ENCODE measurements at regions not wholly inside any gene's neighbourhood (a gene's known extent, or its start where the extent isn't known, plus 50 kb on each side); places are given as distances from the start of the nearest gene placed in this dataset.

DNA sequence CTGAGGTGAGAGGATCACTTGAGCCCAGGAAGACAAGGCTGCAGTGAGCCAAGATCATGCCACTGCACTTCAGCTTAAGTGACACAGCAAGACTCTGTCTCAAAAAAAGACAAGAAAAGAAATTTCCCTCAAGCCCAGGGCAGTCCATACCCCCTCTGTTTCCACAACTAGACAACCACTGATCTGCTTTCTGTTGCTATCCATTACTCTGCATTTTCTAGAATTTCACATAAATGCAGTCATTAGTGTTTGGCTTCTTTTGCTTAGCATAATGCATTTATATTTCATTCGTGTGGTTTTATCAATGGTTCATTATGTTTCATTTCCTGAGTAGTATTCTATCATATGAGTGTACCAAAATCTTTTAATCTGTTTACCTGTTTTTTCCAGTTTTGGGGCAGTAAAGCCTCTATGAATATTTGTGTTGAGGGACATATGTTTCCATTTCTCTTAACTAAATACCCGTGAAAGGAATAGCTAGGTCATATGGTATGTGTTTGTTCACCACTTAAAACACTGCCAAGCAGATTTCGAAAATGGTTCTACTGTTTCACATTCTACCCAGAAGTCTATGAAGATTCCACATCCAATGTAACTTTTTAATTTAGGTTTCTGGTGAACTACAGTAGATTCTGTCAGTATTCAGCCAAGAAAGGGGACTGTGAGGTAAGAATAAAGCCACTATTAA is 271.8 kb downstream of the ZNF608 start:
- no peak for DNase-seq
- Histone ChIP-seq H3K27ac (no peak overlapping the region), H3K4me1 (peaks cover 0 to 7% (median 3%) of the 10 kb centered on the region in 4 donors), H3K27me3 (no peaks in the 10 kb centered on the region), H3K4me3 (no peak overlapping the region), H3K9me3 (no peaks in the 10 kb centered on the region), H3K36me3 (no peaks in the 10 kb centered on the region)
- intact Hi-C loops (cut with DNase I), result no loop called here
- 59% methylated on average over 3 of the region's 3 CpGs for WGBS (ENCODE audit: insufficient coverage, low coverage, low lambda C conversion rate, missing lambda C conversion rate)
- no peak for TF ChIP-seq POLR2A (IDR thresholded peaks at IDR 0.05)
- TF ChIP-seq, protein P1, sequence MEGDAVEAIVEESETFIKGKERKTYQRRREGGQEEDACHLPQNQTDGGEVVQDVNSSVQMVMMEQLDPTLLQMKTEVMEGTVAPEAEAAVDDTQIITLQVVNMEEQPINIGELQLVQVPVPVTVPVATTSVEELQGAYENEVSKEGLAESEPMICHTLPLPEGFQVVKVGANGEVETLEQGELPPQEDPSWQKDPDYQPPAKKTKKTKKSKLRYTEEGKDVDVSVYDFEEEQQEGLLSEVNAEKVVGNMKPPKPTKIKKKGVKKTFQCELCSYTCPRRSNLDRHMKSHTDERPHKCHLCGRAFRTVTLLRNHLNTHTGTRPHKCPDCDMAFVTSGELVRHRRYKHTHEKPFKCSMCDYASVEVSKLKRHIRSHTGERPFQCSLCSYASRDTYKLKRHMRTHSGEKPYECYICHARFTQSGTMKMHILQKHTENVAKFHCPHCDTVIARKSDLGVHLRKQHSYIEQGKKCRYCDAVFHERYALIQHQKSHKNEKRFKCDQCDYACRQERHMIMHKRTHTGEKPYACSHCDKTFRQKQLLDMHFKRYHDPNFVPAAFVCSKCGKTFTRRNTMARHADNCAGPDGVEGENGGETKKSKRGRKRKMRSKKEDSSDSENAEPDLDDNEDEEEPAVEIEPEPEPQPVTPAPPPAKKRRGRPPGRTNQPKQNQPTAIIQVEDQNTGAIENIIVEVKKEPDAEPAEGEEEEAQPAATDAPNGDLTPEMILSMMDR (IDR thresholded peaks at IDR 0.05), result no peak
- ATAC-seq, result no peak

DNA sequence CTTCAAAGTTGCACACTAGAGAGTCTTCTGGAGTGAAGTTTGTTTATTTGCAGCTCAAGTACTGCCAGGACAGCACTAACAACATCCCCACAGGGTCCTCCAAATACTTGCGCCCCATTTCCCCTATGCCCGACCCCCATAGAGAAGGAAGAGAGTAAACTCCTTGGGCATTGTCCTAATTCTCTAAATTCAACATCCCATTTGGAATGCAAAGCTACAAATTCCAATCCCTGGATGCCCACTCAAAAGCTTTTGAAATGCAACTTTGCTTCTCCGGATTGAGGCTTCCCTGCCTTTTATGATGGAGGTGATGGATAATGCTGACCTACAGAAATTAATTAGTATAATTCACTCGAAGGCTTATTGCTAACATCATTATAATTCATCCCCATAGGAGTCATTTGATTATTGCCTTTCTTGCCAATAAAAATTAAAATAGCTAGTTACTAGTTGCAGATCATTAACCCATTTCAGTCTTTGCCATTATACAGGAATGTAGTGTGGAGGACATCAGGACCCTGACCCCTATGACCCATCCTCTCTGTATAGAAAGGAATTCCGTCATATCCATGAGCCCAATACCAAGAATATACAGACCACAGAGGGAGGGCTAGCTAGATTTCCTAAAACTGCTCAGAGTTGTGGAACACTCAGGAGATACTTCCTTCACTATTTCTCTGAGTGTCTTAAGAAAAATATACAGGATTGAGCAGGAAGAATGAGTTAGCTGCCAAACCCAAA is 277.6 kb downstream of the ZNF608 start:
- DNase-seq, result no peak
- no peaks in the 10 kb centered on the region for H3K27me3 ChIP-seq
- no peak for TF ChIP-seq POLR2A (IDR thresholded peaks at IDR 0.05)
- TF ChIP-seq, protein P1 (IDR thresholded peaks at IDR 0.05), result no peak
- no peaks in the 10 kb centered on the region for H3K9me3 ChIP-seq
- H3K4me1 ChIP-seq, result no peaks in the 10 kb centered on the region
- ATAC-seq, result no peak
- 58% methylated on average over 3 of the region's 5 CpGs for WGBS (ENCODE audit: insufficient coverage, low coverage, low lambda C conversion rate, missing lambda C conversion rate)
- H3K27ac ChIP-seq, result no peak overlapping the region
- H3K4me3 ChIP-seq, result no peak overlapping the region
- intact Hi-C loops (cut with DNase I), result no loop called here
- H3K36me3 ChIP-seq, result no peaks in the 10 kb centered on the region

DNA sequence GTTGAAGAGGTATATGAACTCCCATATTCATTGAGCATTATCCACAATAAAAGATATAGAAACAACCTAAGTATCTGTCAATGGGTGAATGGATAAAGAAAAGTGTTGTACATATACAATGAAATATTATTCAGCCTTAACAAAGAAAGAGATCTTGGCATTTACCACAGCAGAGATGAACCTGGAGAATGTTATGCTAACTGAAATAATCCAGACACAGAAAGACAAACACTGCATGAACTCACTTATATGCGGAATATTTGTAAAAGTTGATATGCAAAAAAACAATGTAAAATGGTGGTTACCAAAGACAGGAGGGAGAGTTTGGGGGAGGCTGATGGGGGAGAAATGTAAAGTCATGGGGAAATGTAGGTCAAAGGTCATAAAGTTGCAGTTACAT is 278.7 kb downstream of the ZNF608 start:
- intact Hi-C loops (cut with DNase I), result no loop called here
- TF ChIP-seq, protein P1 (IDR thresholded peaks at IDR 0.05), result no peak
- TF ChIP-seq POLR2A (IDR thresholded peaks at IDR 0.05), result no peak
- WGBS (ENCODE audit: insufficient coverage, low coverage, low lambda C conversion rate, missing lambda C conversion rate), result 86% methylated on average over 1 of the region's 1 CpG
- Histone ChIP-seq H3K27me3 (no peaks in the 10 kb centered on the region), H3K27ac (no peak overlapping the region), H3K4me3 (no peak overlapping the region), H3K36me3 (no peaks in the 10 kb centered on the region), H3K4me1 (no peaks in the 10 kb centered on the region), H3K9me3 (no peaks in the 10 kb centered on the region)
- DNase-seq (no peak), ATAC-seq (no peak)

DNA sequence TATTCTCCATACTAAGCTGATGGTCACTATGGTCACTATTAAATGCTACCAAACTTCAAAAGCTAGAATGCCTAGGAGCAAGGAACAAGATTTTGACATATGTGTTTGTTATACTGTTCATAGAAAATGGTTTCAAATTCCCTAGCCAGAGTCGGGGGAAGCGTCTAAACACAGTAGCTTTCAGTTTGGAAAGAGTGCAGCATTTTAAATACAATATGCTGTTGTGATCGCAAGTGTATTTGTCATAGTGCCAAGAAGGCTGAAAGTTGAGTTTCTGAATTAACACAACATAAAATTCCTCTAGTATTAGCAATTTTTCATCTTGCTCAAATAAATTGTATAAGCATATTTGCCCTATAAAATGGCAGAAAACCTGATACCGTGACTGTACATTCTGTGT is 280.4 kb downstream of the ZNF608 start:
- TF ChIP-seq, protein P1 (IDR thresholded peaks at IDR 0.05), result no peak
- no peak for TF ChIP-seq POLR2A (IDR thresholded peaks at IDR 0.05)
- Histone ChIP-seq H3K4me1 (no peaks in the 10 kb centered on the region), H3K27me3 (no peaks in the 10 kb centered on the region), H3K36me3 (no peaks in the 10 kb centered on the region), H3K27ac (no peak overlapping the region), H3K4me3 (no peak overlapping the region), H3K9me3 (no peaks in the 10 kb centered on the region)
- no peak for DNase-seq
- intact Hi-C loops (cut with DNase I), result no loop called here
- no peak for ATAC-seq
- 88% methylated on average over 4 of the region's 4 CpGs for WGBS (ENCODE audit: insufficient coverage, low coverage, low lambda C conversion rate, missing lambda C conversion rate)

Data from right lobe of liver (tissue), 6 donors.